ENCODE measurements at regions not wholly inside any gene's neighbourhood (a gene's known extent, or its start where the extent isn't known, plus 50 kb on each side); places are given as distances from the start of the nearest gene placed in this dataset.

- no peak overlapping the region for H3K4me3 ChIP-seq
- intact Hi-C loops (cut with DNase I, micrococcal nuclease) = no loop called here
- no peak for ATAC-seq
- no peaks in the 10 kb centered on the region for H3K9me3 ChIP-seq
- no peaks in the 10 kb centered on the region for H3K4me1 ChIP-seq (ENCODE audit: low read depth)
- no peak for TF ChIP-seq CTCF (IDR thresholded peaks at IDR 0.05)
- no peaks in the 10 kb centered on the region for H3K36me3 ChIP-seq (ENCODE audit: low read depth)
- no peak for DNase-seq
Observed at GRCh38 chr1:96253246-96254035, 468.1 kb upstream of the PTBP2 start.

- no peaks in the 10 kb centered on the region for H3K9me3 ChIP-seq
- H3K4me1 ChIP-seq (ENCODE audit: low read depth) = no peaks in the 10 kb centered on the region
- H3K4me3 ChIP-seq = no peak overlapping the region
- DNase-seq (no peak), ATAC-seq (no peak)
- TF ChIP-seq CTCF (IDR thresholded peaks at IDR 0.05) = no peak
- intact Hi-C loops (cut with DNase I, micrococcal nuclease) = no loop called here
- H3K36me3 ChIP-seq (ENCODE audit: low read depth) = no peaks in the 10 kb centered on the region
Observed at GRCh38 chr1:96256130-96256790, 465.3 kb upstream of the PTBP2 start.

GRCh38 chr1:96259399-96259798 is 462.2 kb upstream of the PTBP2 start:
- ATAC-seq = no peak
- intact Hi-C loops (cut with DNase I, micrococcal nuclease) = no loop called here
- no peak for TF ChIP-seq CTCF (IDR thresholded peaks at IDR 0.05)

GRCh38 chr1:96281491-96281890 is 440.1 kb upstream of the PTBP2 start:
- Histone ChIP-seq H3K9me3 (peaks cover 19% of the 10 kb centered on the region), H3K36me3 (ENCODE audit: low read depth) (no peaks in the 10 kb centered on the region), H3K4me1 (ENCODE audit: low read depth) (no peaks in the 10 kb centered on the region), H3K4me3 (no peak overlapping the region)
- ATAC-seq (no peak), DNase-seq (no peak)
- intact Hi-C loops (cut with DNase I, micrococcal nuclease) = no loop called here
- TF ChIP-seq CTCF (IDR thresholded peaks at IDR 0.05) = no peak

More at GRCh38 chr1:96259399-96259798, 462.2 kb upstream of the PTBP2 start:
- H3K4me1 ChIP-seq (ENCODE audit: low read depth) = no peaks in the 10 kb centered on the region
- H3K9me3 ChIP-seq = no peaks in the 10 kb centered on the region
- DNase-seq = no peak
- H3K4me3 ChIP-seq = no peak overlapping the region
- H3K36me3 ChIP-seq (ENCODE audit: low read depth) = no peaks in the 10 kb centered on the region

GRCh38 chr1:96290033-96290432 is 431.6 kb upstream of the PTBP2 start:
- Histone ChIP-seq H3K36me3 (ENCODE audit: low read depth) (no peaks in the 10 kb centered on the region), H3K4me1 (ENCODE audit: low read depth) (no peaks in the 10 kb centered on the region), H3K4me3 (no peak overlapping the region), H3K9me3 (peaks cover 22% of the 10 kb centered on the region)
- no peak for TF ChIP-seq CTCF (IDR thresholded peaks at IDR 0.05)
- no peak for ATAC-seq
- DNase-seq = no peak
- intact Hi-C loops (cut with DNase I, micrococcal nuclease) = no loop called here

All from mucosa of descending colon (tissue), 3 donors.